ENCODE measurements at regions not wholly inside any gene's neighbourhood (a gene's known extent, or its start where the extent isn't known, plus 50 kb on each side); places are given as distances from the start of the nearest gene placed in this dataset.

DNA sequence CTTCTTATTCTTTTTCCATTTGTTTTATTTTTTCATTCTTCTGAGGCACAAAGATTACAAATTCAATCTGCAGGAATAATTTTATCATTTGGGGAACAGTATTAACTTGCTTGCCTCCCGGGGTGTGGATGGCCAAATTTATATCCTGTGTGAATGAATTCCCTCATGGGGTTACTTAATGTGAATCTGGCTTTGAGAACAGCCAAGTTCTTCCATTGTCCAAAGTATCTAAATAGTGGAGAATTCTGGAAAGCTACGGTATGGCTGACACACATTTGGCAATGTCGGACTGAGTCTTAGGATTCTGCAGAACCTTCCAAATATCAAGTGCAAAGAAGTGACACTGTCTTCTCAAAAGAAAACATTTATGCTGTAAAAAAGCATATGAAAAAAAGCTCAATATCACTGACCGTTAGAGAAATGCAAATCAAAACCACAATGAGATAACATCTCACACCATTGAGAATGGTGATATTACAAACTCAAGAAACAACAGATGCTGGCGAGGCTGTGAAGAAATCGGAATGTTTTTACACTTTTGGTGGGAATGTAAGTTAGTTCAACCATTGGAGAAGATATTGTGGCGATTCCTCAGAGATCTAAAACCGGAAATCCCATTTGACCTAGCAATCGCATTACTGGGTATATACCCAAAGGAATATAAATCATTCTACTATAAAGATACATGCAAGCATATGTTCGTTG lies 620.2 kb downstream of the EFNB2 start (continued):
- no peak for TF ChIP-seq RAD21 (IDR thresholded peaks at IDR 0.05; ENCODE audit: low read length)

DNA sequence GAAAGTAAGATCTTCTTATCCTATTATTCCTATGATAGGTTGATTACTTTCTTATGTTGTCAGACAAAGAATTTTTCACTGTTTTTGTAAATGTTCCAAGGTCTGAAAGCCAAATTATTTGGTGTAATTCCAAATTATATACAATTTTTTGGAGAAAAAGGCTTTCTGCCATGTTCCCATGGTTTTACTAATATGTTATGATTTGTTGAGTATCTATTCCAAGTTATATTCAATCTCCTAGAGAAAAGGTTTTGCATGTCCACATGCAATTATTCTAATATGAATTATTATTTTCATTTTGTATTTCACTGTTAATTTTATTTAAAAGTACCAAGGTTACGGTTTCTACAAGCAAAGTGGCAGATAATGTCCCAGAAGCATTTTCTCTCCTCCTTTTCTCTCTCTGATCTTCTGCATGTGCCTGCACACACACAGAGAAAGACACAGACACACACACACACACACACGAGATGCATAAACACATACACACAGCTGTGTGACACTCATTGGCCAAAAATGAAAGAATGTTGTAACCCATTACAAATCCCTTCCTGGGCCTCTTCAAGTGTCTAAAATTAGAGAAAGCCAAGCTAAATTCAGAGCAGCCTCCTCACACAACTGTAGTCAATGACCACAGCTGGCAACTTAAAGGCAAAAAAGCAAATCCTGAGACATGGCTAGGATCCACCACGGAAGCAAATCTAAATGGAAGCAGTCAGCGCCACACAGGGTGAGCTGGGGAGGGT lies 621.0 kb downstream of the EFNB2 start:
- peak overlapping the region; percentile 71; the same call in 1 of the 2 replicates for H3K23ac ChIP-seq (ENCODE audit: low read depth, low read length)
- no TSS peak for BruUV-seq (replicated peaks)
- H2AK9ac ChIP-seq (replicated peaks; ENCODE audit: low read depth, low read length, poor library complexity) = no peak overlapping the region
- no peaks in the 10 kb centered on the region for H4K20me1 ChIP-seq (ENCODE audit: insufficient read depth, low read length)
- peak overlapping the region; percentile 80; the same call in 1 of the 2 replicates for H2BK20ac ChIP-seq (ENCODE audit: low read depth, low read length)
- dilution Hi-C loops (cut with HindIII; ENCODE audit: low sequenced_read_pairs, unreplicated experiment) = no loop called here
- in situ Hi-C loops (cut with MboI; ENCODE audit: low sequenced_read_pairs) = no loop called here
- DNase-seq = peak; percentile 95
- H2BK15ac ChIP-seq (ENCODE audit: low read depth, low read length) = no peak overlapping the region; the same call in 2 of the 3 replicates
- peak overlapping the region; percentile 67 for H3K4ac ChIP-seq (ENCODE audit: low read depth, low read length)
- H3K36me3 ChIP-seq (ENCODE audit: control insufficient read depth, insufficient read depth, low read length) = no peaks in the 10 kb centered on the region
- WGBS, 2 experiments (ENCODE audit: extremely low coverage in 2 of 2, insufficient read length in 1 of 2) = no CpG with 5 or more reads among the region's 4 CpGs
- no peak overlapping the region for H2AK5ac ChIP-seq (ENCODE audit: low read depth, low read length)
- H4K91ac ChIP-seq (ENCODE audit: insufficient read depth, low read depth, low read length) = no peak overlapping the region
- H2AFZ ChIP-seq (replicated peaks; ENCODE audit: low read length, poor library complexity) = peak overlapping the region; percentile 81
- no peak overlapping the region for H3K9ac ChIP-seq (ENCODE audit: low read depth, low read length)
- no peak overlapping the region for H4K5ac ChIP-seq (ENCODE audit: low read depth, low read length)
- no peaks in the 10 kb centered on the region for H3K27me3 ChIP-seq (ENCODE audit: control insufficient read depth, insufficient read depth, low read length)
- H3K18ac ChIP-seq (ENCODE audit: low read depth, low read length) = no peak overlapping the region
- ChIA-PET CTCF (no interaction called here), POLR2A (ENCODE audit: unreplicated experiment) (interaction anchor here (0.5 kb wide), 1 partner anchor 65 kb away, joined by 4 read pairs; no protein-coding TSS in a partner anchor)
- H3K4me1 ChIP-seq (ENCODE audit: control insufficient read depth, insufficient read depth, low read length) = peaks cover 2% of the 10 kb centered on the region; the same call in 1 of the 2 replicates
- peak overlapping the region; percentile 53 for H3K4me2 ChIP-seq (ENCODE audit: low read depth, low read length)
- H3K56ac ChIP-seq (ENCODE audit: extremely low read depth, insufficient read depth, low read length) = no peak overlapping the region
- peak overlapping the region; percentile 72 for H3K27ac ChIP-seq (ENCODE audit: insufficient read depth, low read length)
- intact Hi-C loops (cut with micrococcal nuclease) = loop anchor here (2.0 kb wide), 1 partner anchor 614 kb away; no protein-coding TSS in a partner anchor
- peak; percentile 77 for ATAC-seq (ENCODE audit: low read depth)
- no peaks in the 10 kb centered on the region for H3K79me1 ChIP-seq (ENCODE audit: low read depth in 1 of 2, low read length in 2 of 2)
- H4K8ac ChIP-seq (ENCODE audit: low read depth in 2 of 2, low read length in 2 of 2) = peak overlapping the region in 1 of 2 experiments; percentile 64; a peak in 1 of 4 replicates
- peaks cover 1% of the 10 kb centered on the region; the same call in 1 of the 2 replicates for H3K9me1 ChIP-seq (ENCODE audit: insufficient read depth, low read length)
- peak overlapping the region; percentile 79 for H2BK120ac ChIP-seq (ENCODE audit: low read depth, low read length)
- H3K9me3 ChIP-seq (ENCODE audit: control insufficient read depth, insufficient read depth, low read length) = no peaks in the 10 kb centered on the region
- no peak overlapping the region; the same call in 1 of the 2 replicates for H3K14ac ChIP-seq (replicated peaks; ENCODE audit: low read depth, low read length)
- H3K4me3 ChIP-seq (ENCODE audit: insufficient read depth, low read depth, low read length) = no peak overlapping the region
- peak overlapping the region; percentile 71 for H2BK5ac ChIP-seq (ENCODE audit: low read depth, low read length, poor library complexity, severe bottlenecking)
- TF ChIP-seq CHD1 (IDR thresholded peaks at IDR 0.05; ENCODE audit: low read depth, low read length) = no peak
- TF ChIP-seq NFE2L2 (IDR thresholded peaks at IDR 0.05; ENCODE audit: low read depth, low read length) = no peak
- TF ChIP-seq, protein P1, sequence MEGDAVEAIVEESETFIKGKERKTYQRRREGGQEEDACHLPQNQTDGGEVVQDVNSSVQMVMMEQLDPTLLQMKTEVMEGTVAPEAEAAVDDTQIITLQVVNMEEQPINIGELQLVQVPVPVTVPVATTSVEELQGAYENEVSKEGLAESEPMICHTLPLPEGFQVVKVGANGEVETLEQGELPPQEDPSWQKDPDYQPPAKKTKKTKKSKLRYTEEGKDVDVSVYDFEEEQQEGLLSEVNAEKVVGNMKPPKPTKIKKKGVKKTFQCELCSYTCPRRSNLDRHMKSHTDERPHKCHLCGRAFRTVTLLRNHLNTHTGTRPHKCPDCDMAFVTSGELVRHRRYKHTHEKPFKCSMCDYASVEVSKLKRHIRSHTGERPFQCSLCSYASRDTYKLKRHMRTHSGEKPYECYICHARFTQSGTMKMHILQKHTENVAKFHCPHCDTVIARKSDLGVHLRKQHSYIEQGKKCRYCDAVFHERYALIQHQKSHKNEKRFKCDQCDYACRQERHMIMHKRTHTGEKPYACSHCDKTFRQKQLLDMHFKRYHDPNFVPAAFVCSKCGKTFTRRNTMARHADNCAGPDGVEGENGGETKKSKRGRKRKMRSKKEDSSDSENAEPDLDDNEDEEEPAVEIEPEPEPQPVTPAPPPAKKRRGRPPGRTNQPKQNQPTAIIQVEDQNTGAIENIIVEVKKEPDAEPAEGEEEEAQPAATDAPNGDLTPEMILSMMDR (conservative IDR thresholded peaks at IDR 0.05; ENCODE audit: low read depth, low read length) = no peak
- TF ChIP-seq, protein P2, sequence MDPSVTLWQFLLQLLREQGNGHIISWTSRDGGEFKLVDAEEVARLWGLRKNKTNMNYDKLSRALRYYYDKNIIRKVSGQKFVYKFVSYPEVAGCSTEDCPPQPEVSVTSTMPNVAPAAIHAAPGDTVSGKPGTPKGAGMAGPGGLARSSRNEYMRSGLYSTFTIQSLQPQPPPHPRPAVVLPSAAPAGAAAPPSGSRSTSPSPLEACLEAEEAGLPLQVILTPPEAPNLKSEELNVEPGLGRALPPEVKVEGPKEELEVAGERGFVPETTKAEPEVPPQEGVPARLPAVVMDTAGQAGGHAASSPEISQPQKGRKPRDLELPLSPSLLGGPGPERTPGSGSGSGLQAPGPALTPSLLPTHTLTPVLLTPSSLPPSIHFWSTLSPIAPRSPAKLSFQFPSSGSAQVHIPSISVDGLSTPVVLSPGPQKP (IDR thresholded peaks at IDR 0.05; ENCODE audit: borderline replicate concordance, low read depth, low read length) = no peak
- peak; percentile 72; the same call in 1 of the 2 replicates for TF ChIP-seq FOS (IDR thresholded peaks at IDR 0.05; ENCODE audit: low read depth, low read length)
- TF ChIP-seq BHLHE40 (IDR thresholded peaks at IDR 0.05; ENCODE audit: low read depth, low read length) = peak; percentile 92
- TF ChIP-seq MAZ (IDR thresholded peaks at IDR 0.05; ENCODE audit: borderline replicate concordance, low read depth, low read length) = no peak
- TF ChIP-seq RAD21 (IDR thresholded peaks at IDR 0.05; ENCODE audit: low read length) = no peak; the same call in 1 of the 2 replicates
- no peak for TF ChIP-seq POLR2A (IDR thresholded peaks at IDR 0.05; ENCODE audit: low read depth, low read length)
- TF ChIP-seq RFX5 (IDR thresholded peaks at IDR 0.05; ENCODE audit: low read depth, low read length) = no peak
- TF ChIP-seq, protein P3, sequence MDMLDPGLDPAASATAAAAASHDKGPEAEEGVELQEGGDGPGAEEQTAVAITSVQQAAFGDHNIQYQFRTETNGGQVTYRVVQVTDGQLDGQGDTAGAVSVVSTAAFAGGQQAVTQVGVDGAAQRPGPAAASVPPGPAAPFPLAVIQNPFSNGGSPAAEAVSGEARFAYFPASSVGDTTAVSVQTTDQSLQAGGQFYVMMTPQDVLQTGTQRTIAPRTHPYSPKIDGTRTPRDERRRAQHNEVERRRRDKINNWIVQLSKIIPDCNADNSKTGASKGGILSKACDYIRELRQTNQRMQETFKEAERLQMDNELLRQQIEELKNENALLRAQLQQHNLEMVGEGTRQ (IDR thresholded peaks at IDR 0.05; ENCODE audit: low read depth, low read length) = no peak; the same call in 1 of the 2 replicates

All from IMR-90 (cell line).